HepG2 (cell line): ENCODE measurements at regions not wholly inside any gene's neighbourhood (a gene's known extent, or its start where the extent isn't known, plus 50 kb on each side); places are given as distances from the start of the nearest gene placed in this dataset.

Experiments
- ATAC-seq: fragments of 200-7000 bp; cut with Tn5 transposase; 3 replicates; pipeline ENCODE4 v1.9.1; 2020; ENCODE audit warnings: mild to moderate bottlenecking, moderate library complexity
- BruUV-seq: library from RNA; stranded (reverse); fragments of 400-500 nt; replicated peaks from 2 replicates; lab custom pipeline; 2021; lab: Mats Ljungman, UMichigan
- CTCF ChIA-PET: fragments of 300-600 bp; formaldehyde crosslinking; extraction: SDS; loops from one replicate; lab custom pipeline; 2021; ENCODE audit warnings: low total read pairs, inconsistent platforms, low intra/inter-chr PET ratio; lab: Yijun Ruan, JAX
- POLR2A ChIA-PET: fragments of 350-600 bp; sonication (Branson Sonifier 250); formaldehyde crosslinking; loops from one replicate; lab custom pipeline; 2020; ENCODE audit warnings: antibody characterized with exemption, inconsistent platforms; lab: Yijun Ruan, JAX
- DNase-seq: peaks from one replicate; pipeline ENCODE4 v3.0.0-alpha.2; 2015; ENCODE audit warnings: low spot score
- FAIRE-seq: peaks from 3 replicates; lab custom pipeline; 2011; peaks lifted over from hg19 to GRCh38; lab: Jason Lieb, UNC
- H2AFZ ChIP-seq: one replicate; pipeline ENCODE4 v1.6.1; 2011; ENCODE audit warnings: low read length, inconsistent platforms
- H3K27ac ChIP-seq: fragments of 300-600 bp; 3 replicates; pipeline ENCODE4 v1.8.0; 2011; ENCODE audit warnings: mixed run types, mild to moderate bottlenecking, mixed read lengths, low read length, inconsistent platforms; ENCODE audit not compliant: insufficient read depth; ENCODE audit errors: extremely low read length
- H3K27me3 ChIP-seq, 2 experiments: fragments of 200-600 bp in 1 of 2; 2 replicates in 1 of 2; 3 replicates in 1 of 2; pipeline versions ENCODE4 v1.6.0 to v1.8.0; 2011; ENCODE audit warnings: low read length in 2 of 2, mild to moderate bottlenecking in 2 of 2, moderate library complexity in 2 of 2, inconsistent platforms in 1 of 2; ENCODE audit not compliant: insufficient read depth in 2 of 2, control insufficient read depth in 1 of 2
- H3K36me3 ChIP-seq, 2 experiments: fragments of 200-600 bp in 1 of 2; replicated peaks in 1 of 2; 2 replicates in 1 of 2; 3 replicates in 1 of 2; pipeline versions ENCODE4 v1.5.1 to v1.8.0; 2011; ENCODE audit warnings: low read length in 2 of 2, inconsistent platforms in 1 of 2; ENCODE audit not compliant: insufficient read depth in 2 of 2, control insufficient read depth in 1 of 2
- H3K4me1 ChIP-seq: 2 replicates; pipeline ENCODE4 v1.5.1; 2012; ENCODE audit warnings: low read length, inconsistent platforms; ENCODE audit not compliant: insufficient read depth
- H3K4me2 ChIP-seq: 2 replicates; pipeline ENCODE4 v1.6.0; 2011; ENCODE audit warnings: low read depth, low read length, inconsistent platforms
- H3K4me3 ChIP-seq, 3 experiments: fragments of 200-600 bp in 1 of 3; sonication (generic), shearing (Covaris generic) in 1 of 3; replicated peaks in 1 of 3; 2 replicates each; pipeline ENCODE4 v1.5.1; 2011 to 2016; ENCODE audit warnings: low read length in 3 of 3, inconsistent platforms in 2 of 3, low read depth in 2 of 3, mild to moderate bottlenecking in 2 of 3, control low read depth in 1 of 3, mixed read lengths in 1 of 3; ENCODE audit not compliant: insufficient read depth in 1 of 3
- H3K79me2 ChIP-seq: one replicate; pipeline ENCODE4 v1.6.1; 2011; ENCODE audit warnings: low read length, inconsistent platforms; ENCODE audit not compliant: insufficient read depth
- H3K9ac ChIP-seq: 2 replicates; pipeline ENCODE4 v1.6.0; 2011; ENCODE audit warnings: mild to moderate bottlenecking, low read depth, low read length, inconsistent platforms; ENCODE audit not compliant: insufficient read depth
- H3K9me3 ChIP-seq: 2 replicates; pipeline ENCODE4 v1.5.1; 2012; ENCODE audit warnings: mild to moderate bottlenecking, low read length
- H4K20me1 ChIP-seq: 2 replicates; pipeline ENCODE4 v1.6.0; 2011; ENCODE audit warnings: inconsistent platforms, mild to moderate bottlenecking, low read length, moderate library complexity; ENCODE audit not compliant: insufficient read depth
- GLI4 ChIP-seq: sonication (generic); formaldehyde crosslinking; IDR thresholded peaks from 2 replicates; pipeline ENCODE4 v1.5.1; 2020; ENCODE audit warnings: missing genetic modification reagents, mild to moderate bottlenecking, moderate library complexity, borderline replicate concordance
- NFE2L2 ChIP-seq: fragments of 150-350 bp; IDR thresholded peaks from 2 replicates; pipeline ENCODE4 v1.6.1; 2014; ENCODE audit warnings: low read length
- RFX5 ChIP-seq: IDR thresholded peaks from 2 replicates; pipeline ENCODE4 v1.6.1; 2011; ENCODE audit warnings: low read depth, low read length, improper control_type of control experiment
- SALL1 ChIP-seq: sonication (generic); formaldehyde crosslinking; IDR thresholded peaks from 2 replicates; pipeline ENCODE4 v1.8.0; 2022; ENCODE audit warnings: mild to moderate bottlenecking, missing genetic modification reagents
- SIX4 ChIP-seq: sonication (generic); formaldehyde crosslinking; IDR thresholded peaks from 2 replicates; pipeline ENCODE4 v1.4.0; 2020; ENCODE audit warnings: missing genetic modification reagents
- USF2 ChIP-seq, 2 experiments: sonication (generic) in 1 of 2; formaldehyde crosslinking in 1 of 2; IDR thresholded peaks; 2 replicates each; pipeline versions ENCODE4 v1.5.1 to v1.6.1; 2011 to 2020; ENCODE audit warnings: borderline replicate concordance in 1 of 2, low read depth in 1 of 2, low read length in 1 of 2, mild to moderate bottlenecking in 1 of 2, missing genetic modification reagents in 1 of 2, moderate library complexity in 1 of 2
- ZFP36L1 ChIP-seq: sonication (generic); formaldehyde crosslinking; IDR thresholded peaks from 2 replicates; pipeline ENCODE4 v1.8.0; 2022; ENCODE audit warnings: mild to moderate bottlenecking, missing genetic modification reagents, moderate library complexity
- ZNF512 ChIP-seq: sonication (generic); formaldehyde crosslinking; IDR thresholded peaks from 2 replicates; pipeline ENCODE4 v1.4.0; 2020; ENCODE audit warnings: mild to moderate bottlenecking, missing genetic modification reagents
- WGBS: methylation state at CpG from one replicate; pipeline ENCODE4 v1.1.6; 2017; ENCODE audit warnings: low lambda C conversion rate; 5-methylcytosine and 5-hydroxymethylcytosine counted together
- in situ Hi-C: cut with HindIII; loops from 2 replicates; pipeline ENCODE4 v1.10.0; 2017; ENCODE audit warnings: low pct_unique_long_range_greater_than_20kb; ENCODE audit not compliant: extremely low pct_ligation_motif_present
- intact Hi-C: fragments of 100-400 bp; cut with micrococcal nuclease; formaldehyde crosslinking; loops from one replicate; pipeline ENCODE4 v1.10.0; 2022; ENCODE audit not compliant: unreplicated experiment

GRCh38 chr1:233744779-233745513, 131.0 kb downstream of the KCNK1 start:
- no peak overlapping the region for H3K9ac ChIP-seq
- TF ChIP-seq NFE2L2, result no peak
- TF ChIP-seq USF2 (IDR thresholded peaks at IDR 0.05; ENCODE audit: low read depth, low read length), result no peak
- TF ChIP-seq USF2 (CRISPR knock-in tag; IDR thresholded peaks at IDR 0.05; ENCODE audit: borderline replicate concordance), result no peak
- no peak for TF ChIP-seq ZNF512 (CRISPR knock-in tag)
- TF ChIP-seq SIX4, result no peak
- TF ChIP-seq GLI4 (CRISPR knock-in tag), result no peak
- TF ChIP-seq ZFP36L1 (CRISPR knock-in tag), result no peak
- TF ChIP-seq RFX5, result no peak
- TF ChIP-seq SALL1 (CRISPR knock-in tag), result no peak
- H3K79me2 ChIP-seq, result no peaks in the 10 kb centered on the region
- no peaks in the 10 kb centered on the region for H3K9me3 ChIP-seq
- no peak overlapping the region for H3K4me3 ChIP-seq
- ATAC-seq (no peak), DNase-seq (no peak), FAIRE-seq (no peak)
- H2AFZ ChIP-seq, result no peak overlapping the region
- H3K4me1 ChIP-seq, result no peaks in the 10 kb centered on the region
- intact Hi-C loops (no loop called here), in situ Hi-C loops (no loop called here)
- H3K27ac ChIP-seq, result no peak overlapping the region
- 3% methylated on average over 3 of the region's 3 CpGs for WGBS
- H3K27me3 ChIP-seq, result no peaks in the 10 kb centered on the region
- no peaks in the 10 kb centered on the region for H3K36me3 ChIP-seq
- no TSS peak for BruUV-seq
- no peaks in the 10 kb centered on the region for H4K20me1 ChIP-seq
- CTCF ChIA-PET, result no interaction called here
- POLR2A ChIA-PET, result no interaction called here
- H3K4me2 ChIP-seq, result no peak overlapping the region
